HG03095 (cell line): ENCODE measurements at regions not wholly inside any gene's neighbourhood (a gene's known extent, or its start where the extent isn't known, plus 50 kb on each side); places are given as distances from the start of the nearest gene placed in this dataset.

Experiments
- ATAC-seq: cut with Tn5 transposase; IDR thresholded peaks from one replicate; pipeline ENCODE4 v1.9.1; 2021; ENCODE audit warnings: moderate library complexity; ENCODE audit not compliant: unreplicated experiment

- no peak for ATAC-seq
These were observed 140.6 kb downstream of the IRS2 start for GRCh38 chr13:109645831-109646230.

- no peak for ATAC-seq
These were observed 141.4 kb downstream of the IRS2 start for GRCh38 chr13:109644956-109645355.

- ATAC-seq = no peak
These were observed 142.2 kb downstream of the IRS2 start for GRCh38 chr13:109644069-109644750.

GRCh38 chr13:109642358-109642757, 144.0 kb downstream of the IRS2 start:
- no peak for ATAC-seq

GRCh38 chr13:109636736-109637135, 149.6 kb downstream of the IRS2 start:
- ATAC-seq = no peak

GRCh38 chr13:109631069-109631468, 155.3 kb downstream of the IRS2 start:
- no peak for ATAC-seq

- no peak for ATAC-seq
These were observed 156.1 kb downstream of the IRS2 start for GRCh38 chr13:109630271-109630670.

GRCh38 chr13:109629737-109630136, 156.6 kb downstream of the IRS2 start:
- ATAC-seq = no peak

- no peak for ATAC-seq
These were observed 158.1 kb downstream of the IRS2 start for GRCh38 chr13:109628251-109628699.

- no peak for ATAC-seq
These were observed 158.7 kb downstream of the IRS2 start for GRCh38 chr13:109627649-109628048.

- ATAC-seq = no peak
These were observed 159.8 kb downstream of the IRS2 start for GRCh38 chr13:109626386-109627171.

- no peak for ATAC-seq
These were observed 161.2 kb downstream of the IRS2 start for GRCh38 chr13:109625156-109625555.

GRCh38 chr13:109622006-109622405, 164.4 kb downstream of the IRS2 start:
- ATAC-seq = no peak

- no peak for ATAC-seq
These were observed 170.5 kb downstream of the IRS2 start for GRCh38 chr13:109615721-109616420.

GRCh38 chr13:109611912-109612691, 174.3 kb downstream of the IRS2 start:
- ATAC-seq = no peak

GRCh38 chr13:109610517-109610916, 175.9 kb downstream of the IRS2 start:
- ATAC-seq = no peak

- ATAC-seq = no peak
These were observed 177.9 kb downstream of the IRS2 start for GRCh38 chr13:109608503-109608902.

- ATAC-seq = no peak
These were observed 178.3 kb downstream of the IRS2 start for GRCh38 chr13:109608059-109608458.

GRCh38 chr13:109606520-109606919, 179.9 kb downstream of the IRS2 start:
- no peak for ATAC-seq

GRCh38 chr13:109605846-109606245, 180.5 kb downstream of the IRS2 start:
- ATAC-seq = no peak

- ATAC-seq = no peak
These were observed 181.5 kb downstream of the IRS2 start for GRCh38 chr13:109604894-109605293.
